ENCODE measurements at regions not wholly inside any gene's neighbourhood (a gene's known extent, or its start where the extent isn't known, plus 50 kb on each side); places are given as distances from the start of the nearest gene placed in this dataset.

DNA sequence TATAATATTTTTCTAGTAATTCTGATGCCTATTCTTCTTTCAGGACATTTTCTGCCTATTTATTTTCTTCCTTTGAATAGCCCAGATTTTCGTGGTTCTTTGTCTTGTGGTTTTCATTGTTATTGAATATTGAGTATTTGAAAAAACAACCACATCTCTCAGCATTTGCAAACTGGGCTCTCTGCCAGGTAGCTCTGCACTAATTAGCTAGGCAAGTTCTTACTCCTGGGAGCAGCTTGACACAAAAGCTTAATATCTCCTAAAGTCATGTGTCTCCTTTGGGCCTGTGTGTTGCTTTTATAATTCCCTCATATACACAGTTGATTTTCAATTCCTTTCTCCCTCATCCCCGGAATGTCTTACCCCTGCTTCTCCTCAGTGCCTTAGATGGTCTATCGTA is 413.5 kb upstream of the GRIA3 start:
- TF ChIP-seq ZNF555 (tag by site-specific recombination; conservative IDR thresholded peaks at IDR 0.05) (no peak), ZNF670 (tag by site-specific recombination; IDR thresholded peaks at IDR 0.05; ENCODE audit: low read depth) (no peak), ZNF16 (tag by site-specific recombination; IDR thresholded peaks at IDR 0.05; ENCODE audit: low read depth) (no peak), SALL2 (tag by site-specific recombination; IDR thresholded peaks at IDR 0.05; ENCODE audit: borderline replicate concordance) (no peak), ZNF785 (tag by site-specific recombination; IDR thresholded peaks at IDR 0.05) (no peak), ZBTB1 (tag by site-specific recombination; IDR thresholded peaks at IDR 0.05) (no peak), ZNF133 (tag by site-specific recombination; IDR thresholded peaks at IDR 0.05) (no peak), YY1 (tag by site-specific recombination; IDR thresholded peaks at IDR 0.05) (no peak), ZNF549 (tag by site-specific recombination; IDR thresholded peaks at IDR 0.05) (no peak), ZNF747 (tag by site-specific recombination; IDR thresholded peaks at IDR 0.05) (no peak), KLF10 (tag by site-specific recombination; IDR thresholded peaks at IDR 0.05) (no peak), ZNF350 (tag by site-specific recombination; IDR thresholded peaks at IDR 0.05) (no peak), ZNF19 (tag by site-specific recombination; IDR thresholded peaks at IDR 0.05; ENCODE audit: low read depth) (no peak)
- TF ChIP-seq, protein P1, sequence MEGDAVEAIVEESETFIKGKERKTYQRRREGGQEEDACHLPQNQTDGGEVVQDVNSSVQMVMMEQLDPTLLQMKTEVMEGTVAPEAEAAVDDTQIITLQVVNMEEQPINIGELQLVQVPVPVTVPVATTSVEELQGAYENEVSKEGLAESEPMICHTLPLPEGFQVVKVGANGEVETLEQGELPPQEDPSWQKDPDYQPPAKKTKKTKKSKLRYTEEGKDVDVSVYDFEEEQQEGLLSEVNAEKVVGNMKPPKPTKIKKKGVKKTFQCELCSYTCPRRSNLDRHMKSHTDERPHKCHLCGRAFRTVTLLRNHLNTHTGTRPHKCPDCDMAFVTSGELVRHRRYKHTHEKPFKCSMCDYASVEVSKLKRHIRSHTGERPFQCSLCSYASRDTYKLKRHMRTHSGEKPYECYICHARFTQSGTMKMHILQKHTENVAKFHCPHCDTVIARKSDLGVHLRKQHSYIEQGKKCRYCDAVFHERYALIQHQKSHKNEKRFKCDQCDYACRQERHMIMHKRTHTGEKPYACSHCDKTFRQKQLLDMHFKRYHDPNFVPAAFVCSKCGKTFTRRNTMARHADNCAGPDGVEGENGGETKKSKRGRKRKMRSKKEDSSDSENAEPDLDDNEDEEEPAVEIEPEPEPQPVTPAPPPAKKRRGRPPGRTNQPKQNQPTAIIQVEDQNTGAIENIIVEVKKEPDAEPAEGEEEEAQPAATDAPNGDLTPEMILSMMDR (tag by site-specific recombination; IDR thresholded peaks at IDR 0.05) = no peak
